Heart left ventricle (tissue), 16 donors: ENCODE measurements at regions not wholly inside any gene's neighbourhood (a gene's known extent, or its start where the extent isn't known, plus 50 kb on each side); places are given as distances from the start of the nearest gene placed in this dataset.

Source experiments
- ATAC-seq, 4 donors: fragments of 200-7000 bp; cut with Tn5 transposase; one replicate each; pipeline ENCODE4 v1.9.1; 2020 to 2022; ENCODE audit warnings: moderate library complexity in 4 of 4, mild to moderate bottlenecking in 3 of 4, moderate number of reproducible peaks in 1 of 4
- DNase-seq, 5 donors: peaks; one replicate each; pipeline ENCODE4 v3.0.0-alpha.2; 2020
- H3K27ac ChIP-seq, 12 donors: fragments of 200-600 bp; sonication (generic) in 4 of 12; one replicate each; pipeline versions ENCODE4 v1.5.0 to v1.8.0; 2016 to 2022; ENCODE audit warnings: mild to moderate bottlenecking in 2 of 12
- H3K27me3 ChIP-seq, 9 donors: fragments of 200-600 bp; sonication (generic) in 2 of 9; one replicate each; pipeline versions ENCODE4 v1.5.1 to v1.8.0; 2016 to 2022; ENCODE audit warnings: mild to moderate bottlenecking in 3 of 9
- H3K36me3 ChIP-seq, 9 donors: fragments of 200-600 bp; sonication (generic) in 2 of 9; one replicate each; pipeline versions ENCODE4 v1.5.0 to v1.8.0; 2018 to 2022; ENCODE audit warnings: mild to moderate bottlenecking in 2 of 9
- H3K4me1 ChIP-seq, 12 donors: fragments of 200-600 bp; sonication (generic) in 4 of 12; one replicate each; pipeline versions ENCODE4 v1.5.0 to v1.8.0; 2016 to 2022; ENCODE audit warnings: mild to moderate bottlenecking in 3 of 12
- H3K4me3 ChIP-seq, 12 donors: fragments of 200-600 bp; sonication (generic) in 4 of 12; one replicate each; pipeline versions ENCODE4 v1.5.0 to v1.8.0; 2017 to 2022; ENCODE audit warnings: mild to moderate bottlenecking in 9 of 12, moderate library complexity in 4 of 12
- H3K9me3 ChIP-seq, 12 donors: fragments of 200-600 bp; sonication (generic) in 4 of 12; one replicate each; pipeline versions ENCODE4 v1.5.0 to v1.8.0; 2016 to 2022; ENCODE audit warnings: mild to moderate bottlenecking in 1 of 12
- POLR2A ChIP-seq, 2 donors: fragments of 450-650 bp; IDR thresholded peaks; one replicate each; pipeline ENCODE4 v1.6.1; 2017; ENCODE audit warnings: antibody characterized with exemption in 2 of 2, mild to moderate bottlenecking in 2 of 2, moderate library complexity in 2 of 2
- WGBS, 4 donors: extraction: QIAGEN DNeasy Blood & Tissue Kit in 2 of 4; methylation state at CpG; one replicate each; pipeline versions ENCODE4 v1.1.5 to v1.1.7; 2013 to 2018; 5-methylcytosine and 5-hydroxymethylcytosine counted together
- intact Hi-C, 10 donors: fragments of 100-400 bp; cut with DNase I; formaldehyde crosslinking; loops; one replicate each; pipeline versions ENCODE4 v1.11.1 to v1.14.2; 2022
- TF ChIP-seq, protein P1 (sequence below), 12 donors: fragments of 200-600 bp; sonication (generic) in 4 of 12; IDR thresholded peaks; one replicate each; pipeline versions ENCODE4 v1.5.0 to v1.8.0; 2018 to 2022; ENCODE audit warnings: antibody characterized with exemption in 12 of 12, mild to moderate bottlenecking in 5 of 12
- donor health status: ischemic (EF 13 %, LVEDD 7.1; RV severe dilation, severe dysfunction).
- donor health status: healthy with polysubstance abuse.
- donor health status: DM: no; HTN: yes; CAD: no.
- donor health status: DM: no; HTN: no; CAD: no.
- donor health status: ischemic (EF 25% LVEDD 6.9; RV normal size, moderate dysfunction).
- donor health status: ischemic (EF 25% LVEDD 5.7; RV mildly dilated, moderate dysfunction).
- donor health status: healthy.
- donor health status: DM: yes; HTN: yes; CAD: no.
- donor health status: ischemic (EF 35%, LVEDD 5.7; RV mildly dilated, moderate dysfunction).
- donor health status: nonischemic (EF 11% LVEDD 7.7; RV severe dilation, severe dysfunction).
- donor health status: DM: yes; HTN: yes; CAD: no.
- donor health status: PGD.
- donor health status: ischemic (EF 29% LVEDD 5.4; RV normal size, mild dysfunction).
- donor health status: nonischemic (EF 23%, LVEDD 6.1; RV moderate dilation, normal function).

DNA sequence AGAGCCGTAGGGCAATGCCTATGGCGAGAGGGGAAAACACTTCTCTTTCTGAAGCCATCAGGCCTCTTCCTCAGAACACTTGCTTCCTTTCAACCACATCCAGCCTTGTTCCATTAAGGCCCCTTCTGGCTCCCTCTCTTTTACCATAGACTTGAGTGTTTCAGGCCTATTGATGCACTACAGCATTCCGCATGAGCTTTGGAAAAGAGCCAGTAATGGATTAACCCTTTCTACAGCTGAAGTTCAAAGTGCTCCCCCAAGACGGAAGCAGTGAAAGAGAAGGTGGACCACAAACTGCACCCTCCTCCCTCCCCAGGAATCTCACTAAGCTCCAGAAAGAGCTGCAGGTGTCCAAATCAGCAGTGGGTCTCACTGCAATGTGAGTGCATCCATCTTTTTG lies 102.7 kb upstream of the C7orf33 start:
- no peak for DNase-seq
- TF ChIP-seq POLR2A (IDR thresholded peaks at IDR 0.05): no peak
- TF ChIP-seq, protein P1, sequence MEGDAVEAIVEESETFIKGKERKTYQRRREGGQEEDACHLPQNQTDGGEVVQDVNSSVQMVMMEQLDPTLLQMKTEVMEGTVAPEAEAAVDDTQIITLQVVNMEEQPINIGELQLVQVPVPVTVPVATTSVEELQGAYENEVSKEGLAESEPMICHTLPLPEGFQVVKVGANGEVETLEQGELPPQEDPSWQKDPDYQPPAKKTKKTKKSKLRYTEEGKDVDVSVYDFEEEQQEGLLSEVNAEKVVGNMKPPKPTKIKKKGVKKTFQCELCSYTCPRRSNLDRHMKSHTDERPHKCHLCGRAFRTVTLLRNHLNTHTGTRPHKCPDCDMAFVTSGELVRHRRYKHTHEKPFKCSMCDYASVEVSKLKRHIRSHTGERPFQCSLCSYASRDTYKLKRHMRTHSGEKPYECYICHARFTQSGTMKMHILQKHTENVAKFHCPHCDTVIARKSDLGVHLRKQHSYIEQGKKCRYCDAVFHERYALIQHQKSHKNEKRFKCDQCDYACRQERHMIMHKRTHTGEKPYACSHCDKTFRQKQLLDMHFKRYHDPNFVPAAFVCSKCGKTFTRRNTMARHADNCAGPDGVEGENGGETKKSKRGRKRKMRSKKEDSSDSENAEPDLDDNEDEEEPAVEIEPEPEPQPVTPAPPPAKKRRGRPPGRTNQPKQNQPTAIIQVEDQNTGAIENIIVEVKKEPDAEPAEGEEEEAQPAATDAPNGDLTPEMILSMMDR (IDR thresholded peaks at IDR 0.05): no peak
- 67 to 73% (median 70%) methylated on average over 4 of the region's 4 CpGs for WGBS, 4 donors
- Histone ChIP-seq H3K4me1 (no peaks in the 10 kb centered on the region), H3K9me3 (peaks cover 0 to 7% (median 1%) of the 10 kb centered on the region in 12 donors), H3K36me3 (no peaks in the 10 kb centered on the region), H3K4me3 (no peak overlapping the region), H3K27me3 (peaks cover 0 to 15% (median 0%) of the 10 kb centered on the region in 9 donors), H3K27ac (no peak overlapping the region)
- intact Hi-C loops: loop anchor here in 2 of 10 donors (10.0 kb wide), 1 partner anchor 203 kb away; no protein-coding TSS in a partner anchor
- ATAC-seq: no peak

DNA sequence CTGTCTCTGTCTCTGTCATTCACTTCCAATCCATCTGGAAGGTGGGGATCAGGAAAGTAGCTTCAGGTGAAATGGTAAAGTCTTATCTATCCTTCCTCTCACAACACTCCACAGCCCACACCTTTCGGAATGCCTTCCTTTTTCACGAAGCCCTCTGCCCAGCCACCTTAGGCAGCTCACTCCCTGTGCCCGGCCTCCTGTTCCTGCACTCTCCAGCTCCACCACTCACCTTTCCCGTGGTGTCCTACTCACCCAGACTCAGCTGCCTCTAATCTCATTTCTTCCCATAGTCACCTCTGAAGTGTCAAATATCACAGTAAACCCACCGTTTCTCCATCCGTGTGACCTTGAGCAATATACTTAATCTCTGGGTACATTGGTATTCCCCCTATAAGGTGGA lies 100.9 kb upstream of the C7orf33 start:
- TF ChIP-seq POLR2A (IDR thresholded peaks at IDR 0.05): no peak
- TF ChIP-seq, protein P1 (IDR thresholded peaks at IDR 0.05): no peak
- Histone ChIP-seq H3K4me1 (no peaks in the 10 kb centered on the region), H3K9me3 (peaks cover 0 to 11% (median 2%) of the 10 kb centered on the region in 12 donors), H3K36me3 (no peaks in the 10 kb centered on the region), H3K27me3 (peaks cover 0 to 15% (median 0%) of the 10 kb centered on the region in 9 donors), H3K27ac (no peak overlapping the region), H3K4me3 (no peak overlapping the region)
- WGBS, 4 donors: 47 to 67% (median 60%) methylated on average over 6 of the region's 6 CpGs
- intact Hi-C loops: loop anchor here in 2 of 10 donors (10.0 kb wide), 1 partner anchor 205 kb away; no protein-coding TSS in a partner anchor
- DNase-seq (no peak), ATAC-seq (no peak)

DNA sequence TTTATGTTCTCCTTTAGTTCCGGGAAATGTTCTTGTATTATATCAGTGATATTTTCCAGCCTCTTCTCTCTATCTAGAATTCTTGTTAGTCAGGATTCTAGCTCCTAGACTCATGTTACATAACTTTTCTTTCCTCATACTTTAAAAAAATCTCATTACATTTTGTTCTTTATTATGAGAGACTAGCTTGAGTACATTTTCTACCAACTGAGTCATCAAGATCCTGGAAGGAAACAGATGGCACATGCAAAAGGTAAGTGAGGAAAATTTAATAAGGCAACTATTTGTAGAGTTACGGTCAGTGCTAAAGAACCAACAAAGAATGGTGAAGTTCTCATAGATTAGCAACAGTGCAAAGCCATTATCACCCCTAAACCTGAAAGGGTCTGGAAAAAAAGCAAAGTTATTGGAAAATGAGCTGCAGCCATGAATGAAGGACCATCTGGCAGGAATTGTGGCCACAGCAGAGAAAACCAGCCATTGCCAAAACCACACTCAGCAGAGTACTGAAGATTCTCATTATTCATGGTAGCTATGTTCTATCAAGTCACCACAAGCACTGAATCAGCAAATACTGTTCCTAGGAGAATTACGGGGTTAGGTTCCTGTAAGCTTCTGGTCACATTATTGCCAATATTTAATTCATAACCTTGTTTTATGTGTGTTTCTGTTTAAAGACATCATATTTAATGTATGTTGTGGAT lies 98.3 kb upstream of the C7orf33 start:
- Histone ChIP-seq H3K9me3 (peaks cover 0 to 11% (median 2%) of the 10 kb centered on the region in 12 donors), H3K36me3 (no peaks in the 10 kb centered on the region), H3K4me3 (no peak overlapping the region), H3K4me1 (no peaks in the 10 kb centered on the region), H3K27me3 (peaks cover 0 to 10% (median 0%) of the 10 kb centered on the region in 9 donors), H3K27ac (no peak overlapping the region)
- ATAC-seq (no peak), DNase-seq (no peak)
- intact Hi-C loops: no loop called here
- WGBS, 4 donors: 91 to 95% (median 93%) methylated on average over 3 of the region's 3 CpGs
- TF ChIP-seq POLR2A (IDR thresholded peaks at IDR 0.05): no peak
- TF ChIP-seq, protein P1 (IDR thresholded peaks at IDR 0.05): no peak

DNA sequence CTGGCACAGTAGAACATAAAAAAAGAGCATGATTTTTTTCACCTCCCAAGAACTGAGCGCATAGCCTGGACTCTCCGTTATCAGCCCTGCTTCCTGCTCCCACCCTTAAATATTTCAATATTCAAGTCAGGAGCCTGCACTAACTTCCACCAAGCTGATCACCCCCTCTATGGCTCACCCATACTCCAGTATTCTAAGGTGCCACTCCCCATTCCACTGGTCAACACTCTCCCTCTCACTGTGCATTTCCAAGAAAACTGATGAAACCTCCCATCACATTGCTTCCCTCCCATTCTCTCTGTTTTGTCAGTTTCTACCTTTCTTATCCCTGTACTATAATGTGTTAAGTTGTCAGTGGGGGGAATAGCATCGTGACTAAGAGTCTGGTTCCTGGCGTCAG lies 95.0 kb upstream of the C7orf33 start:
- H3K4me1 ChIP-seq: no peaks in the 10 kb centered on the region
- H3K27ac ChIP-seq: no peak overlapping the region
- H3K36me3 ChIP-seq: no peaks in the 10 kb centered on the region
- H3K4me3 ChIP-seq: no peak overlapping the region
- peaks cover 0 to 23% (median 0%) of the 10 kb centered on the region in 9 donors for H3K27me3 ChIP-seq
- peaks cover 0 to 11% (median 2%) of the 10 kb centered on the region in 12 donors for H3K9me3 ChIP-seq
- WGBS, 4 donors: 61 to 77% (median 67%) methylated on average over 4 of the region's 4 CpGs
- TF ChIP-seq, protein P1 (IDR thresholded peaks at IDR 0.05): no peak
- TF ChIP-seq POLR2A (IDR thresholded peaks at IDR 0.05): no peak
- intact Hi-C loops: no loop called here
- no peak for DNase-seq
- no peak for ATAC-seq
